ENCODE measurements at regions not wholly inside any gene's neighbourhood (a gene's known extent, or its start where the extent isn't known, plus 50 kb on each side); places are given as distances from the start of the nearest gene placed in this dataset.

DNA sequence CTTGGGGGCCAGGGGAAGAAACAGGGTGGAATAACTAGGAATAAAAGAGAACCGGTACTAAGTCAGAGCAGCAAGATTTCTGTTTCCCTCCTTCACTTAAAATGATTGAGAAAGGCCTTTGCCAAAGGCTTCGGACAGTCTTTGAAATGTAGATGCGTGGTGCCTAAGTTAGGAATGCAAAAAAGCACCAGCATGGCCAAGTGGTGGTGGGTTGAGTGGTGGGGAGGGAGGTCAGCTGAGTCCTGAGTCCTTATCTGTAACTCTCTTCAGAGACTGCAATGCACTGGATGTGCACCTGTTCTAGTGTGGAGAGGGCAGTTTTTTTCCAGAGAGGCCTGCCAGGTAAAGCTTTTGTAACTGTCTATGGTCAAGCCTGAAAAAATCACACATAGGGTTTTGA, 919.9 kb downstream of the FSCB start:
- Histone ChIP-seq H3K9me3 (ENCODE audit: low read depth, low read length, poor library complexity, severe bottlenecking) (no peaks in the 10 kb centered on the region), H3K4me1 (ENCODE audit: insufficient read depth, low read length, poor library complexity, severe bottlenecking) (no peaks in the 10 kb centered on the region), H3K36me3 (ENCODE audit: insufficient read depth, low read length, poor library complexity, severe bottlenecking) (no peaks in the 10 kb centered on the region), H3K4me3 (ENCODE audit: low read depth, low read length, poor library complexity, severe bottlenecking) (no peak overlapping the region), H3K27ac (ENCODE audit: low read depth, low read length, poor library complexity, severe bottlenecking) (no peak overlapping the region), H3K27me3 (replicated peaks; ENCODE audit: insufficient read depth, low read depth, low read length, poor library complexity) (no peaks in the 10 kb centered on the region)
- no peak for TF ChIP-seq EZH2 (IDR thresholded peaks at IDR 0.05; ENCODE audit: borderline replicate concordance, low read depth, low read length, poor library complexity, severe bottlenecking)
- TF ChIP-seq, protein P1, sequence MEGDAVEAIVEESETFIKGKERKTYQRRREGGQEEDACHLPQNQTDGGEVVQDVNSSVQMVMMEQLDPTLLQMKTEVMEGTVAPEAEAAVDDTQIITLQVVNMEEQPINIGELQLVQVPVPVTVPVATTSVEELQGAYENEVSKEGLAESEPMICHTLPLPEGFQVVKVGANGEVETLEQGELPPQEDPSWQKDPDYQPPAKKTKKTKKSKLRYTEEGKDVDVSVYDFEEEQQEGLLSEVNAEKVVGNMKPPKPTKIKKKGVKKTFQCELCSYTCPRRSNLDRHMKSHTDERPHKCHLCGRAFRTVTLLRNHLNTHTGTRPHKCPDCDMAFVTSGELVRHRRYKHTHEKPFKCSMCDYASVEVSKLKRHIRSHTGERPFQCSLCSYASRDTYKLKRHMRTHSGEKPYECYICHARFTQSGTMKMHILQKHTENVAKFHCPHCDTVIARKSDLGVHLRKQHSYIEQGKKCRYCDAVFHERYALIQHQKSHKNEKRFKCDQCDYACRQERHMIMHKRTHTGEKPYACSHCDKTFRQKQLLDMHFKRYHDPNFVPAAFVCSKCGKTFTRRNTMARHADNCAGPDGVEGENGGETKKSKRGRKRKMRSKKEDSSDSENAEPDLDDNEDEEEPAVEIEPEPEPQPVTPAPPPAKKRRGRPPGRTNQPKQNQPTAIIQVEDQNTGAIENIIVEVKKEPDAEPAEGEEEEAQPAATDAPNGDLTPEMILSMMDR (conservative IDR thresholded peaks at IDR 0.05; ENCODE audit: low read depth, low read length): no peak
- CTCF ChIA-PET: no interaction called here
- no TSS peak for BruUV-seq (replicated peaks)
- intact Hi-C loops (cut with micrococcal nuclease; ENCODE audit: unreplicated experiment): no loop called here
- POLR2A ChIA-PET (ENCODE audit: low non-redundant PET): no interaction called here
- no peak for DNase-seq (ENCODE audit: low spot score)

DNA sequence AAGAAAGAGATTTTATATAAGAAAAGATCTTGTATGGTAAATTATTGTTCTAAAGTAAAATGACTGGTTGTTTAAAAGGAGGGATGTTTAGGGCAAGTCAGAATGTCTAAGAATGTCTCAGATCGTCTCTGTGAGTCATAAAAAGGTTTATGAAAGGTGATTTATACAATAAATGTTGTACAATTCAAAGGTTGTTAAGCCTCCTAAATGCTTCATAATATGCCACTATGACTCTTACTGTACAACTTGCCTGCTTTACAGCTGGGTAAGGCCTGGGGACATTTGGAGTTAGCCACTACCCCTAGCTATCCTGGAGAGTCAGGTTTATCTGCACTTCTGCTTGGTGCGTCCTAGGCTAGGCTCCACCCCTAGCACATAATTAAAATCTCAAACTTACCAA, 927.4 kb downstream of the FSCB start:
- POLR2A ChIA-PET (ENCODE audit: low non-redundant PET): no interaction called here
- no peak overlapping the region for H3K4me3 ChIP-seq (ENCODE audit: low read depth, low read length, poor library complexity, severe bottlenecking)
- H3K27ac ChIP-seq (ENCODE audit: low read depth, low read length, poor library complexity, severe bottlenecking): no peak overlapping the region
- intact Hi-C loops (cut with micrococcal nuclease; ENCODE audit: unreplicated experiment): no loop called here
- H3K27me3 ChIP-seq (replicated peaks; ENCODE audit: insufficient read depth, low read depth, low read length, poor library complexity): no peaks in the 10 kb centered on the region
- TF ChIP-seq, protein P1 (conservative IDR thresholded peaks at IDR 0.05; ENCODE audit: low read depth, low read length): no peak
- TF ChIP-seq EZH2 (IDR thresholded peaks at IDR 0.05; ENCODE audit: borderline replicate concordance, low read depth, low read length, poor library complexity, severe bottlenecking): no peak
- DNase-seq (ENCODE audit: low spot score): no peak
- no peaks in the 10 kb centered on the region for H3K36me3 ChIP-seq (ENCODE audit: insufficient read depth, low read length, poor library complexity, severe bottlenecking)
- BruUV-seq (replicated peaks): no TSS peak
- peaks cover 4% of the 10 kb centered on the region for H3K9me3 ChIP-seq (ENCODE audit: low read depth, low read length, poor library complexity, severe bottlenecking)
- CTCF ChIA-PET: no interaction called here
- H3K4me1 ChIP-seq (ENCODE audit: insufficient read depth, low read length, poor library complexity, severe bottlenecking): no peaks in the 10 kb centered on the region

DNA sequence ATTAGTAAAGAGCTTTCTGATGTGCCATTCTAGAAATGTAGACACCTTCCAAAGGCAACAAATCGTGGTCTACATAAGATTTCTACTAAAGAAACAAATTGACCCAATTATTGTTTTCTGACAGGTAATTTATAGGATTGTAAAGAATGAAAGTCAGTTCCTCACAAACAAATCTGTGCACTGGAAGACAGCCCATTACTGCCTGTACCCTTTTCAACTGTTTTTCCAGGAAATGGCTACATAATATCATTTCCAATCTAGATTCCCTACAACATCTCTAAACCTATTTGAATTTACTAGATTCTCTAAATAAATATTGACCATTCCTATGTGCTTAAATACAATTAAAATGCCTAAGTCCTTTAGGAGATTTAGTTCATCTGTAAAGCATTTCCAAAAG, 939.1 kb downstream of the FSCB start:
- POLR2A ChIA-PET (ENCODE audit: low non-redundant PET): no interaction called here
- Histone ChIP-seq H3K4me3 (ENCODE audit: low read depth, low read length, poor library complexity, severe bottlenecking) (no peak overlapping the region), H3K36me3 (ENCODE audit: insufficient read depth, low read length, poor library complexity, severe bottlenecking) (no peaks in the 10 kb centered on the region), H3K9me3 (ENCODE audit: low read depth, low read length, poor library complexity, severe bottlenecking) (no peaks in the 10 kb centered on the region), H3K27me3 (replicated peaks; ENCODE audit: insufficient read depth, low read depth, low read length, poor library complexity) (no peaks in the 10 kb centered on the region), H3K27ac (ENCODE audit: low read depth, low read length, poor library complexity, severe bottlenecking) (no peak overlapping the region), H3K4me1 (ENCODE audit: insufficient read depth, low read length, poor library complexity, severe bottlenecking) (peaks cover 18% of the 10 kb centered on the region)
- TF ChIP-seq, protein P1 (conservative IDR thresholded peaks at IDR 0.05; ENCODE audit: low read depth, low read length): no peak
- TF ChIP-seq EZH2 (IDR thresholded peaks at IDR 0.05; ENCODE audit: borderline replicate concordance, low read depth, low read length, poor library complexity, severe bottlenecking): no peak
- BruUV-seq (replicated peaks): no TSS peak
- CTCF ChIA-PET: no interaction called here
- intact Hi-C loops (cut with micrococcal nuclease; ENCODE audit: unreplicated experiment): no loop called here
- DNase-seq (ENCODE audit: low spot score): no peak
